ENCODE measurements at regions not wholly inside any gene's neighbourhood (a gene's known extent, or its start where the extent isn't known, plus 50 kb on each side); places are given as distances from the start of the nearest gene placed in this dataset.
A peak's percentile ranks its signal among the peaks of the same experiment; 100 is the strongest.
"Not testable (repeated sequence)": the region's sequence is repeated elsewhere in the genome, so short reads cannot be mapped to it uniquely, and the experiment has no call there.

GRCh38 chr3:127440384-127440783 is 150.1 kb downstream of the TPRA1 start:
- in situ Hi-C loops (cut with HindIII; ENCODE audit: low pct_unique_long_range_greater_than_20kb, low sequenced_read_pairs): no loop called here

GRCh38 chr3:127439621-127440020 is 150.9 kb downstream of the TPRA1 start:
- in situ Hi-C loops (cut with HindIII; ENCODE audit: low pct_unique_long_range_greater_than_20kb, low sequenced_read_pairs): no loop called here
- no peak for DNase-seq (ENCODE audit: low read depth in 1 of 2, low spot score in 1 of 2)
- TF ChIP-seq JUND (IDR thresholded peaks at IDR 0.05; ENCODE audit: low read depth): no peak

More at GRCh38 chr3:127440384-127440783, 150.1 kb downstream of the TPRA1 start:
- no peak for TF ChIP-seq JUND (IDR thresholded peaks at IDR 0.05; ENCODE audit: low read depth)
- DNase-seq (ENCODE audit: low read depth in 1 of 2, low spot score in 1 of 2): no peak

- in situ Hi-C loops (cut with HindIII; ENCODE audit: low pct_unique_long_range_greater_than_20kb, low sequenced_read_pairs): no loop called here
- no peak for DNase-seq (ENCODE audit: low read depth in 1 of 2, low spot score in 1 of 2)
- TF ChIP-seq JUND (IDR thresholded peaks at IDR 0.05; ENCODE audit: low read depth): no peak
Observed at GRCh38 chr3:127438951-127439350, 151.1 kb upstream of the PRR20G start.

- in situ Hi-C loops (cut with HindIII; ENCODE audit: low pct_unique_long_range_greater_than_20kb, low sequenced_read_pairs): no loop called here
- TF ChIP-seq JUND (IDR thresholded peaks at IDR 0.05; ENCODE audit: low read depth): no peak
- no peak for DNase-seq (ENCODE audit: low read depth in 1 of 2, low spot score in 1 of 2)
Observed at GRCh38 chr3:127438371-127438770, 150.5 kb upstream of the PRR20G start.

- in situ Hi-C loops (cut with HindIII; ENCODE audit: low pct_unique_long_range_greater_than_20kb, low sequenced_read_pairs); DNase-seq (ENCODE audit: low read depth in 1 of 2, low spot score in 1 of 2): not testable (repeated sequence)
Observed at GRCh38 chr3:127435299-127435698, 147.5 kb upstream of the PRR20G start.

- no peak for DNase-seq (ENCODE audit: low read depth in 1 of 2, low spot score in 1 of 2)
- in situ Hi-C loops (cut with HindIII; ENCODE audit: low pct_unique_long_range_greater_than_20kb, low sequenced_read_pairs): no loop called here
- TF ChIP-seq JUND (IDR thresholded peaks at IDR 0.05; ENCODE audit: low read depth): no peak
Observed at GRCh38 chr3:127431066-127431465, 143.2 kb upstream of the PRR20G start.

- peak in 1 of 2 experiments; percentile 4 for DNase-seq (ENCODE audit: low read depth in 1 of 2, low spot score in 1 of 2)
Observed at GRCh38 chr3:127428344-127428997, 140.6 kb upstream of the PRR20G start.

GRCh38 chr3:127427666-127428065 is 139.8 kb upstream of the PRR20G start:
- TF ChIP-seq JUND (IDR thresholded peaks at IDR 0.05; ENCODE audit: low read depth): no peak
- no peak for DNase-seq (ENCODE audit: low read depth in 1 of 2, low spot score in 1 of 2)
- in situ Hi-C loops (cut with HindIII; ENCODE audit: low pct_unique_long_range_greater_than_20kb, low sequenced_read_pairs): no loop called here

More at GRCh38 chr3:127428344-127428997, 140.6 kb upstream of the PRR20G start:
- no peak for TF ChIP-seq JUND (IDR thresholded peaks at IDR 0.05; ENCODE audit: low read depth)
- in situ Hi-C loops (cut with HindIII; ENCODE audit: low pct_unique_long_range_greater_than_20kb, low sequenced_read_pairs): no loop called here

GRCh38 chr3:127427156-127427555 is 139.3 kb upstream of the PRR20G start:
- in situ Hi-C loops (cut with HindIII; ENCODE audit: low pct_unique_long_range_greater_than_20kb, low sequenced_read_pairs): no loop called here
- DNase-seq (ENCODE audit: low read depth in 1 of 2, low spot score in 1 of 2): no peak
- TF ChIP-seq JUND (IDR thresholded peaks at IDR 0.05; ENCODE audit: low read depth): no peak

- in situ Hi-C loops (cut with HindIII; ENCODE audit: low pct_unique_long_range_greater_than_20kb, low sequenced_read_pairs): no loop called here
- no peak for DNase-seq (ENCODE audit: low read depth in 1 of 2, low spot score in 1 of 2)
- no peak for TF ChIP-seq JUND (IDR thresholded peaks at IDR 0.05; ENCODE audit: low read depth)
Observed at GRCh38 chr3:127426444-127427153, 138.8 kb upstream of the PRR20G start.

GRCh38 chr3:127425505-127426443 is 137.9 kb upstream of the PRR20G start:
- no peak for DNase-seq (ENCODE audit: low read depth in 1 of 2, low spot score in 1 of 2)
- TF ChIP-seq JUND (IDR thresholded peaks at IDR 0.05; ENCODE audit: low read depth): no peak
- in situ Hi-C loops (cut with HindIII; ENCODE audit: low pct_unique_long_range_greater_than_20kb, low sequenced_read_pairs): no loop called here

GRCh38 chr3:127424766-127425504 is 137.1 kb upstream of the PRR20G start:
- no peak for TF ChIP-seq JUND (IDR thresholded peaks at IDR 0.05; ENCODE audit: low read depth)
- DNase-seq (ENCODE audit: low read depth in 1 of 2, low spot score in 1 of 2): no peak

More at GRCh38 chr3:127424766-127425504, 137.1 kb upstream of the PRR20G start:
- in situ Hi-C loops (cut with HindIII; ENCODE audit: low pct_unique_long_range_greater_than_20kb, low sequenced_read_pairs): no loop called here
